ENCODE measurements at regions not wholly inside any gene's neighbourhood (a gene's known extent, or its start where the extent isn't known, plus 50 kb on each side); places are given as distances from the start of the nearest gene placed in this dataset.
"Not testable (repeated sequence)": the region's sequence is repeated elsewhere in the genome, so short reads cannot be mapped to it uniquely, and the experiment has no call there.

DNA sequence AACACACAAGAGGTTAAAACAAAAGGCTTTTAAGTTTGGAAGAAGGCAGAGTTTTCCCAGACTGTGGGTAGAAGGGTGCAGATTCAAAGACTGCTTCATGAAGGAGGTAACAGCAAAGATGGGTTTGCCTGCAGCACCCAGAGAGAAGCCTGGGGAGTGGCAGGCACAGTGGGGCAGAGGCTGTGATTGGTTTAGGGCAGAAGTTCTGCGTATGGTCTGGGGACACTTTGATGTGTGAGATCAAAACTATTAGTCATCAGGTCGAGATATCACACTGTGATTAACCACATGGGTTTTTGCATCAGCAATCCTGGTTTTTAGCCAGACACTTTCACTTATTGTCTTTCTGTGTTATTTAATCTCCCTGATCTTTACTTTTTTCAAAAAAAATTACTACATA lies 188.8 kb upstream of the GLRA1 start:
- no peak for DNase-seq (ENCODE audit: low read depth)

DNA sequence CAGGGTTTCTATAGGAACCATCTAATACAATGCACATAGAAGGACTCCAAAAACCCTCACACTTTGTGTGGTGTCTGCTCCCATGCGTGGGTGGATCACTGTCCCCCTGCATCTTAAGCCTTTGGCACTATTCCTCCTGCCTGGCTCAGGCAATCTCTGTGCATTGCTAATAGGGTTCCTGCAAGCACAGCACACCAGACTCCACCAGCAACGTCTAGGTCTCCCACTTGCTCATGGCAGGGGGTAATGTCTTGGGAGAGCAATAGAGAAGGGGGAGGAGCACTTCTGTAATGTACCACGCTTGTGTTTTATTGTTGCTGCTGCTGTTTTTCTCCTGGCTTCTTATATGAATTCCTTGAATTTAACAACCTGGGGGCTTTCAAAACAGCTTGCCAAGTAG lies 182.6 kb upstream of the GLRA1 start:
- DNase-seq (ENCODE audit: low read depth): no peak

DNA sequence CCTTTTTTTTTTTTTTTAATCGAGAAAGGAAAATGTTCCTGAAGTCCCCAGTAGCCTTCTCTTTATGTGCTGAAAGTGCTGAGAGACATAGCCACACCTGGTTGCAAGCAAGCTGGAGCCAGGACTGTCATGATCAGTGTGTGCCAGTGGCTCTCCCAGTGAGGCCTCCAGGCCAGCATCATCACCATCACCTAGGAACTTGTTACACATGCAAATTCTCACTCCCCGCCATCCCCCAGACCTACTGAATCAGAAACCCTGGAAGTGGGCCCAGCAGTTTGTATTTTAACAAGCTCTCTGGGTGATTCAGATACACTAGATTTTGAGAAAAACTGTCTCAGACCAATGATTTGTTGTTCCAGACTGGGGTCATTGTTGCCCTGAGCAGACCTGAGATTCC lies 181.9 kb upstream of the GLRA1 start:
- no peak for DNase-seq (ENCODE audit: low read depth)

DNA sequence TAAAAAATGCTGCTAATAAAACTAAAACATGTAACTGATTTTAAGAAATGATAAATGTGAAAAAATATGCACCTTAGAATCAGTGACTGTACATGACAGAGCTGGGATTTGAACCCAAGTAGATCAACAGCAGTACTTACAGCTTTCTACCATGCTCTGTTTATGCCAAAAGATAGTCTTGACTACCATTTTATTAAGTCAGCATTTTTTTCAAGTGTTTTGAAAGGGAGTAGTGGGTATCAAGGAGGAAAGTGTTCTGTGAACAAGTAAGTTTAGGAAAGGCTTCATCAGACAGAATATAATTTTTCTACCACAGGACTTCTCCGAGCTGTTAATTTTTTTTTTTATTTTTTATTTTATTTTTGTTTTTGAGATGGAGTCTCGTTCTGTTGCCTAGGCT lies 180.4 kb upstream of the GLRA1 start:
- no peak for DNase-seq (ENCODE audit: low read depth)

DNA sequence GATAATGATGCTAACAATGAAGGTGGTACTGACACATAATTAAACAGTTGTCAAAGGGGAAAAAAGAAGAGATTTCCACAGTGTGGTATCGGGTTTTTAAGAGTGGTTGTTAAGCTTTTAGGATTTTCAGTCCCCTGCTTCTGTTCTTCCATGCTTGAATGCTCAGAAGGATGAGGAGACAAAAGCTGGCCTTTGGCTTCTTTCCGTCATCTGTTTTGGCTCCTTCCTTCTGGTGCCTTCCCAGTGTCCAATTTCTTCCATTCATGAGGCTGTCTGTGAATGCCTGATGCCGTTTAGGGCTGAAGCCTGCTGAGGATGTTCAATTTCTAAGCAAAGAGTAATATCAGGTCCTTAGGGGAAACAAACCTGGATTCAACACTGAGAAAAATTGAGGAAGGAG lies 179.6 kb upstream of the GLRA1 start:
- no peak for DNase-seq (ENCODE audit: low read depth)

DNA sequence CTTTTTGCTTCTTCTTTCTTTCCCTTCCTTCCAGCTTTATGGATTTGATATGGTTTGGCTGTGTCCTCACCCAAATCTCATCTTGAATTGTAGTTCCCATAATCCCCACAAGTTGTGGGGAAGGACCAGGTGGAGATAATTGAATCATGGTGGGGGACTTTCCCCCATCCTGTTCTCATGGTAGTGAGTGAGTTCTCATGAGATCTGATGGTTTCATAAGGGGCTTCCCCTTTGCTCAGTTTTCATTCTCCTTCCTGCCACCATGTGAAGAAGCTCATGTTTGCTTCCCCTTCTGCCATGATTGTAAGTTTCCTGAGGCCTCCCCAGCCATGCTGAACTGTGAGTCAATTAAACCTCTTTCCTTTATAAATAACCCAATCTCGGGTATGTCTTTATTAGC lies 178.3 kb upstream of the GLRA1 start:
- not testable (repeated sequence) for DNase-seq (ENCODE audit: low read depth)

DNA sequence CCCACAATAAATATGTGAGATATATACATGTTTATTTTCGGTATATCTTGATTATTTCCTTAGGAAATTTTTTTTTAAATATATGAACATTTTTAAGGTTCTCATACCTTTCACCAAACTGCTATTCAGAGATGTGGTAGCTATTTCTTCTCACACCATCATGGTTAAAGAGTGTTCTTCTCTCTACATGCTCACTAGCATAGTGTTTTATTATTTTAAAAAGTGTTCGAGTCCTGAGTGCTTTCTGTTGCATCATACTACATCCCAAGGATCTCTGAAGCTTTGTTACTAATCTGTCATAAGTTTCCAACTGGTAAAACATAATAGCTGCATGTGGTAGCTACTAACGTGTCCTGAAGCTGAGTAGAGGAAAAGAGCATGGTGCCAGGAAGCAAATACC lies 177.4 kb upstream of the GLRA1 start:
- DNase-seq (ENCODE audit: low read depth): no peak

DNA sequence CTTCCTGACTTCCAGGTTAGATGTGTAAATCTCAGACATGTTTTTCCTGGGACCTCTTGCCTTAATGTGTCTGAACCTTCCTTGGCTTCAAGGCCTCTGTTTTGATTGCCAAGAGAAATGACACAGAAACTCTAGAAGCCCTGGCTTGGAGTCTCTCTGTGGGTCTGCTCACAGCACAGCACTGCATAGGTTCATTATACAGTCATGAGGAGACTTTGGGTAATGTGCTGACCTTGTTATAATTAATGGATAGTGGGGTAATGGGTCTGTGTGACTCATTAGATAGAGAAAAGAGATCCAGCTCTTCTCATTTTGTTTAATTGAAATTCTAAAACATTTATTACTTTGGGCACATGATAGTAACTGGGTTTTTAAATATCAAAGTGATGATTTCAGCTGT lies 175.8 kb upstream of the GLRA1 start:
- DNase-seq (ENCODE audit: low read depth): no peak

DNA sequence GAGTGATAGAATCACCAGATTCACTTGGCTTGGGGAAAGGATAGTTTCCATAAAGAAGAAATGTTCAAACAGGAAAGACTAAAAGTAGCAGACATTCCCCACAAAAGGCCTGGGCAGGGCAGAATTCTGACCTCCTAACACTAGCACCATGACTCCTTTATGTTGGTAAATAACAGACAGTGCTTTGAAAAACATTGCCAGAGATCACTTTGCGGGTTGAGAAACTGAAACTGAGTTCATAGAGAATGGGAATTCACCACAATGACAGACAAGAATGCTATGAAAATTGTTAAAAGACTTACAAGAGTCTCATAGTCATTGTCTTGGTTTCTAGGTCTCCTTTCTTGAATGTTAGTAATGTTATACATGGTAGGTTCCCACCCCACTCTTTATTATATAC lies 172.5 kb upstream of the GLRA1 start:
- no peak for DNase-seq (ENCODE audit: low read depth)

DNA sequence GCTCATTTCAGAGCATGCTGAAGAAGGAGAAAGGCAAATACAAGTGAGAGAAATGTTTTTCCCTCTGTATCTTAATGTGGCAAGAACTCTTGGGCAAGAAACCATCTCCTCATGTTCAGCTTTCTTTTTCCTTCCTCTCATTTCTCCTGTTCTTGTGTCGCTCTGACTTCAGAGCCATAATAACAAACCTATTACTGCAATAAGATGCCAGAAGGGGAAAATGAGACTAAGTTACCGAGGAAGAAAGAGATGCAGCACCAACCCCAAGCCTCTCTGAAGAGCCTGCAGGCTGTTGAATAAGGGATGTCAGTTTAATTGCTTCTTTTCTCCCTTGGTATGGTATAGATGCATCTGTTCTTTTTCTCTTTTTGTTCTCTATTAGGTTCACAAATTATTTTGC lies 170.1 kb upstream of the GLRA1 start:
- no peak for DNase-seq (ENCODE audit: low read depth)

DNA sequence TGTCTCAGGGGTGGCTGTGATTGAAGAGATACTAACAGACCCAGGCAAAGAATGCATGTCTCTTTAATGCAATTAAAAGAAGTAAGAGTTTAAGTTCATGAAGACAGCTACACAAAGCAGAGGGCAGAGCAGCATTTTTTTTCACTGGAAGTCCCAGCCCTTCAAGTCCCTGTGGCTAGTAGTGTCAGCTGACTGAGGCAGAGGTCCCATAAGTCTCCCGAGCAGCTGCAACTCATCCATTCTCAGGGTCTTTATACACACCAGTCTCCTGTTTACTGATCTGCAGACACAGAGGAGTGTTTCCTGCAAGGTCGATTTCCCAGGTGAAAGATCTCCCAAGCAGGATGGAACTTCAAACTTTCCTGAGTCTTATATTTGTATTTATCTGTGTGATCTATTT lies 169.4 kb upstream of the GLRA1 start:
- no peak for DNase-seq (ENCODE audit: low read depth)

DNA sequence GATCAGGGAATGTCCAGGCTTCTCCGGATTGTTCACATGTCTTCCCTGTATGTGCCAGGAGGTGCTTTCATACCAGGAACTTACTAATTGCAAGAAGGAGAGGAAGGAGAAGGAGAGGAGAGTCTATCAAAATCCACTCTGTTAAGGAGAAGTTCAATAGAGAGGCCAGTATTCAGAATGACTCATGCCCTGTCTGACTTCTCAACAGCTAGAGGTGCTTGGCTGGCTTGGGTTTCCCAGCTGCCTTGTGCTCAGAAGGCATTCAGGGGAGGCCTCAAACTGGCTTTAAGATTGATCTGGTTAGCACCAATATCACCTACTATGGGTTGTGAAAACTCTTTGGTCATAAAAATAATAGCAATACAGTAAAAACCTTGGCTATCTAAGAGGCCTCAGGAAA lies 167.9 kb upstream of the GLRA1 start:
- DNase-seq (ENCODE audit: low read depth): no peak

DNA sequence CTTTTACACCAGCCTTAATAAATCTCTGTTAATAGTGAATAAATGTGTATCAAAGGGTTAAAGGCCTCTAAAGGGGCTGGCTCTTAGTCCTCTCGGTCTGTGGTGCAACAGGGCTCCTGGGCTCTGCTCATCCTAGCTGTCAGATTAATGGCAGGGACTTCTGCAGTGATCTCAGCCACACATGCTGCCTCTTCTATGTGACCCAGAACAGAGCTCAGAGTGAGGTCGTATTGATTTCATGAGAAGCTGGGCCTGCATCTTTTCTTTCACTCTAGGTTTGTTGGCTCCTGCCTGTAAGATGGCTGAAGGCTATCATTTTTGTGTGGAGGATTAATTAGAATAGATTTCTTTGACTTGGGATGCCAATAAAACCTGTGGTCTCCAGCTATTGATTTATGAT lies 165.0 kb upstream of the GLRA1 start:
- DNase-seq (ENCODE audit: low read depth): no peak

DNA sequence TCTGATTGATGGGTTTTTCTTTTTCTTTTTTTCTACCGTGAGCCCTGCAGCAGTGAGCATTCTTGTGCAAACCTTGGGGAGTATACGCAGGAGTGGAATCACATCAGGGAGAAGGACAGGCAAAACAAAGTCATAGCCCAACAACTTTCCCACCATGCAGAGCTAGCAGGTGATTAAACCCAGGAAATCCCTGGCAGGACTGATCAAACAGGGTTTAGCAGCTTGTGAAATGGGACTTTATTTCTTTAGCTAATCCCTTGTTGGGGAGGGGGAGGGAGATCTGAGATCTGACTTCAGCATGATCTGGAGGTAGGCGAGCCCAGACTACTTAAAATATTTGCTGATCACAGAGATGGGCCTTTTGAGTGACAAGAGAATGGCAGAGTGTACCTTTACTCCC lies 162.0 kb upstream of the GLRA1 start:
- no peak for DNase-seq (ENCODE audit: low read depth)

DNA sequence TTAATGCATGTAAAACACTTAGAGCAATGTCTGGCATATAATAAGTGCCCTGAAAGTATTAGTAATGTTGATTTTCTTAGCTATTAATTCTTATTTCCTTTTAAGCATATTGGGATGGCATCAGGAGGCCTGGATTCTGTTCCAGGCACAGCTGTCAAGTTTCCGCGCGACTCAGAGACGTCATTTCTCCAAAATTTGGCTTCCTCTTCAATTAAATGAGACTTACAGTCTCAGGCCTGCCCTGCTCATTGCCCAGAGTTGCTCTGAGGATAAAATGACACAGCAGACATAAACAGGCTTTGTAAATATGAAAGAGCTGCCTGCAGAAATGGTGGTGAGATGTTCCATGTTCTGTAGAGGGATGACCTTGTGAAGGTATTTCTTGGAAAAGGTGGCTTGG lies 159.8 kb upstream of the GLRA1 start:
- no peak for DNase-seq (ENCODE audit: low read depth)

DNA sequence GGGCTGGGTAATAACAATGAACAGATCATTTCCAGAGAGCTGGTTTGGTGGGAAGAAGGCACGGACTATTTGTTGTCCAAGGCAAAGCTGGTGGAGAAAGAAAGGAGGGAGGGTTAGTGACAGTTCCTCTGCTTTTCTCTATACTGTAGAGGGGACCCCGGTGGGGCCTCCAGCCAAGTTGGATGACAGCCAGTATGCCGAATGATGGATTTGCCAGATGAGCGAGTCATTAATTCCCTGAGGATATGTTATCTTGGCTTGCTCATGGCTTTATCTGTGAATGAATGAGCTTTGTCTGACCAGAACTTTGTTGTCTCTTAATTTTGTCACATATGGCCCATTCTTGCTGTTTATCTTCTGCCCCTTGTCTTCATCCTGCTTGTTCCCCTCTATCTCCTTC lies 158.6 kb upstream of the GLRA1 start:
- DNase-seq (ENCODE audit: low read depth): no peak

DNA sequence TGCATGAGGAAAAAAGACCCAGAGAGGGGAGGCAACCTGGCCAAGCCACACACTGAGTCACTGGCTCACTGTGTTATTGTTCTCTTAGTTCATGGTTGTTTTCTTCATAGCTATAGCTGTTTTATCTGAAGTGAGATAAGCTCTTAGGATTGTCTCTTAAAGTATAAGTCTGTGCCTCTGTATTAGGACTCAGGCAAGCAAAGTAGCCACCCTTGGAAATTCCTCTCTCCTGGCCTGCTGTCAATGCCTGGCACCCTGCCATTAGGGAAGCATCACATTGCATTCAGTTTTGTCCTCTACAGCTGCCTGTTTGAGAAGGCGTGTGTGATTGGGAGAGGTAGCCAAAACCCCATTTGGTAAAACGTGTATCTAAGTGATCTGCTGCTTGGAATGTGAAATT lies 147.4 kb upstream of the GLRA1 start:
- DNase-seq (ENCODE audit: low read depth): no peak

DNA sequence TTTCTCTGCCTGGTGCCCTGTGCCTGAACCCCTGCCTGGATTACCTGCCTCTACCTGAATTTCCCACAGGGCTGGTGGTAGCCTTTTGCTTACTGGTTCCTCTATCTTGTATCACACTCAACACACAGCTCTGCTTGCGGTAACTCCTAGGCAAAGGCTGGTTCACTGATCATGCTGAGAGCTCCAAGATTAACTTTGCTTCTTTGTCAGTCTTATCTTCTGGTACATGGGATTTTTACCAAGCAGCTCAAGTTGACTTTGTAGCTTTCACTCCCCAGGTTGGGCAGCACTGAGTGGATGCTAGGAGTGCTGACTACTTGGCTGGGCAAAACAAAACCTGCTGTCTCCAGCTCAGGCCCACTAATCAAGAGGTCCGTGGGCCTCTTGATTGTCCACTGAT lies 145.9 kb upstream of the GLRA1 start:
- DNase-seq (ENCODE audit: low read depth): no peak

DNA sequence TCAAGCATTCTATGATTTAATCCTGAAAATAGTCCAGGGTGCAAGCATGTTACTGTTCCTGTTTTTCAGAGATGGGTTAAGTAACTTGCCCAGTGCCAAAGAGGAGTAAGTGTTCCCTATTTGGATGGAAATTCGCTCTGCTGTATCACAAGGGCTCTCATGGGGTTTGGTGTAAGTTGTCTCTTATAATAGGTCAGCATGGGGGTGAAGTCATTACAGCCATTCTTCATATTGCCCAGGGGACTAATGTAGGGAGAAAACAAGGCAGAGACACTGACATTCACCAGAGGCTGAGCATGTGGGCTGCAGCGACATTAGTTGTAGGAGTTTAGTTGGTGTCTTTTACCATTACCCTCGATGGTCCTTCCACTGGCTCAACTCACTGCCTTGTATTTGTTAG lies 142.1 kb upstream of the GLRA1 start:
- DNase-seq (ENCODE audit: low read depth): no peak

DNA sequence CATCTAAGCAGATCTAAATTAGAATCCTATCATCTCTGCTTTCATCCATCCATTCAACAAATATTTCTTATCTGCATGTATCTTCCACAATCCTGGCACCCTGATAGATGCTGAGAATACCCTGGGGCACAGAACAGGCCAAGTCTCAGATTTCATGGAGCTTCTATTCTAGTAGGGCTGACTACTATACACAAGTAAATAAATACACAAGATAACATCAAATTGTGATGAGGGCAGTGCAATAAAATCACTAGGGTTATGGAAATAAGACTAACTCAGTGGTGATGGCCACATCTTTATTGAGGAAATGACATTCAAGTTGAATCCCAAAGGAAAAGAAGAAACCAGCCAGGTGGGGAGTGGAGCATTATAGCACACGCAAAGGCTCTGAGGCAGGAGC lies 138.4 kb upstream of the GLRA1 start:
- no peak for DNase-seq (ENCODE audit: low read depth)

DNA sequence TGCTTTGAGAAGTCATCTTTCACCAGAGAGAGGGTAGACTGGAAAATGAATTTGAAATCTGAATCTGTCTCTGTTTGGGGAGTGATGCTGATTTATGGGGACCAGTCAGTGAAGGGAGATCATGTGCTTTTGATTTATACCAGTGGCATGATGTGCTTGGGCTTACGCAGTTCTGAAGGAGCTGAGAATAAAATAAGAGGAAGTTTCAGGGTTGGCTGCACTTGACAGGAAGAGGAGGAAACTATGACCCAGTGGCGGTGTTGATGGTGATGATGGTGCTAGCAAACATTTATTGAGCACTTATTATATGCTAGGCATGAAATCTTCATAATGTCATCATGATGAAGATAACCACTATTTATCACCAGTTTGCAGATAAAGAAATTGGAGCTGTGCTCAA lies 136.4 kb upstream of the GLRA1 start:
- DNase-seq (ENCODE audit: low read depth): no peak

DNA sequence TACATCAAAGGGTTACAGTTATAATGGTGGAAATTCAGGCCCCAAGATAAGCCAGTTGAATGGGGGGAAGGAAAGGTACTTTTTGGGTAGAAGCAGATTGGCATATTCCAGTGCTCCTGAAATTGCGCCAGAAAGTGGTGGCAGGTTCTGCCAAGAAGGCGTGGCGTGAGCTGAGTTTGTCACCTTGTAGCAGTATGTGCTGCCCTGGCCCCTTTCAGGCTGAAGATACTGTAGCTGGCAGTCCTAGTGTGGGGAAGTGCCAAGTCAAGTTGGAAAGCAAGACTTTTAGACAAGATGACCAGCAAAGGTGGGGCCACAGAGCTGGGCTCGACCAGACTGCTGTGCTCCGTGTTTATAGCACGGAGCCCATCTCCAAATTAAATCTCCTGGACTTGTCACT lies 133.6 kb upstream of the GLRA1 start:
- DNase-seq (ENCODE audit: low read depth): no peak

DNA sequence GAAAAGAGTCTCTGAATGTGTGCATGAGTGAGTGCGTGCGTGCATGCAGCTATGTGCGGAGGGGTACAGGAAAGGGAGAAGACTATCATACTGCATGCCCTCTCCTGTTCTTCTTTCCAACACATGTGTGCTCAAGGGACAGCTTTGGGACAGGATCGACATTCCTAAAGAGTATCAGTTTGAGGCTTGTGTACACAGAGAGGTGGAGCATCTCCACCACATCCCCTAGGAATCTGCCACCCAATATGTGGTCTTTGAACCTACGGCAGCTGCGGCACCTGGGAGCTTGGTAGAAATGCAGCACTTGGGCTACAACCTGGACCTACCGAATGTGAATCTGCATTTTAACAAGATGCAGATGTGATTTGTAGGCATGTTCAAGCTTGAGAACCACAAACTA lies 132.3 kb upstream of the GLRA1 start:
- DNase-seq (ENCODE audit: low read depth): no peak

DNA sequence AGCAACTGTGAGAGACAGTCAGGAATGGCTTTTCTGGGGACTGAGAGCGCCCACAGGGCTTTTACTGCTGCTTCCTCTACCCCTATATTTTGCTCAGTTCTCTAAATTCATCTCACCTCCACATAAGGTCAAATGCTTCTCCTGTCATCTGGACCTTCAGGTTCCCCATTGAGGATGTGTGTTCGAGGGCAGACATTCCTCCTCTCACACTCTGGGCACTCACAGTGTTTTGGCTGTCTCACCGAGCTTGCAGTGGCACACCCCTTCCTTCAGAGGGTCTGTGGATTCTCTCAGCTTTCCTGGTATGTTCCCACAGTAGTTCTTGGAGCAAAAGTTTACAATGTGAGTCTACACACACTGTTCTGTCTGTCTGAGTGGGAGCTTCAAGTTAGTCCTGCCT lies 127.8 kb upstream of the GLRA1 start:
- no peak for DNase-seq (ENCODE audit: low read depth)

Measured in ELR (cell line).